Pancreas (tissue), 10 donors: ENCODE measurements at regions not wholly inside any gene's neighbourhood (a gene's known extent, or its start where the extent isn't known, plus 50 kb on each side); places are given as distances from the start of the nearest gene placed in this dataset.

Experiments
- ATAC-seq, 4 donors: fragments of 200-7000 bp; cut with Tn5 transposase; one replicate each; pipeline versions ENCODE4 v1.8.0 to v1.9.1; 2020; ENCODE audit warnings: mild to moderate bottlenecking in 4 of 4, moderate library complexity in 4 of 4
- DNase-seq, 6 donors: peaks; one replicate each; pipeline ENCODE4 v3.0.0-alpha.2; 2020
- FAIRE-seq: peaks from 2 replicates; lab custom pipeline; 2012; peaks lifted over from hg19 to GRCh38; lab: Jason Lieb, UNC
- H3K27ac ChIP-seq, 4 donors: fragments of 200-600 bp; sonication (generic); 1 replicate in 3 of 4; 2 replicates in 1 of 4; pipeline versions ENCODE4 v1.5.0 to v1.8.0; 2020
- H3K27me3 ChIP-seq, 4 donors: fragments of 200-600 bp; one replicate each; pipeline ENCODE4 v1.8.0; 2021
- H3K36me3 ChIP-seq, 3 donors: fragments of 200-600 bp; sonication (generic) in 1 of 3; one replicate each; pipeline versions ENCODE4 v1.5.0 to v1.8.0; 2020 to 2021
- H3K4me1 ChIP-seq, 3 donors: fragments of 200-600 bp; one replicate each; pipeline ENCODE4 v1.8.0; 2021
- H3K4me3 ChIP-seq, 4 donors: fragments of 200-600 bp; sonication (generic) in 2 of 4; one replicate each; pipeline versions ENCODE4 v1.5.0 to v1.8.0; 2020 to 2021
- H3K9me3 ChIP-seq, 4 donors: fragments of 200-600 bp; one replicate each; pipeline ENCODE4 v1.8.0; 2021
- WGBS, 2 donors: extraction: QIAGEN DNeasy Blood & Tissue Kit; methylation state at CpG; one replicate each; pipeline ENCODE4 v1.1.7; 2013; 5-methylcytosine and 5-hydroxymethylcytosine counted together
- intact Hi-C, 3 donors: fragments of 100-400 bp; cut with DNase I; formaldehyde crosslinking; loops; one replicate each; pipeline versions ENCODE4 v1.11.1 to v1.14.2; 2022
- TF ChIP-seq, protein P1 (sequence below), 4 donors: fragments of 200-600 bp; sonication (generic) in 3 of 4; IDR thresholded peaks; one replicate each; pipeline versions ENCODE4 v1.5.0 to v1.8.0; 2021; ENCODE audit warnings: antibody characterized with exemption in 4 of 4
- donor health status: healthy with polysubstance abuse.
- donor health status: DM: no; HTN: no; CAD: no; lungs with moderate emphysema.
- donor health status: DM: no; HTN: no; CAD: no.
- donor health status: control.
- donor health status: control.
- donor health status: Bipolar disorder and iron deficiency.
- donor health status: DM: yes; HTN: yes; CAD: no.
- donor health status: DM: no; HTN: no; CAD: no.
- donor health status: DM: no; HTN: no; CAD: no.
- donor health status: DM: yes; HTN: yes; CAD: no.

DNA sequence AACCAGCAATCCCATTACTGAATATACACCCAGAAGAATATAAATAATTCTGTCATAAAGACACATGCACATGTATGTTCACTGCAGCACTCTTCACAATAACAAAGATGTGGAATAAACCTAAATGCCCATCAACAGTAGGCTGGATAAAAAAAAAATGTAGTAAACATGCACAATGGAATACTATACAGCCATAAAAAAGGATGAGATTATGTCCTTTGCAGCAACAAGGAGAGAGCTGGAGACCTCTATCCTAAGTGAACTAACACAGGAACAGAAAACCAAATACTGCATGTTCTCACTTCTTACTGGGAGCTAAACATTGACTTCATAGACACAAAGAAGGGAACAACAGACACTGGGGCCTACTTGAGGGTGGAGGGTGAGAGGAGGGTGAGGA is 2067.7 kb downstream of the ARAP2 start:
- H3K27ac ChIP-seq: no peak overlapping the region
- H3K27me3 ChIP-seq: no peaks in the 10 kb centered on the region
- ATAC-seq: no peak
- no peaks in the 10 kb centered on the region for H3K36me3 ChIP-seq
- intact Hi-C loops: no loop called here
- no peak overlapping the region for H3K4me3 ChIP-seq
- TF ChIP-seq, protein P1, sequence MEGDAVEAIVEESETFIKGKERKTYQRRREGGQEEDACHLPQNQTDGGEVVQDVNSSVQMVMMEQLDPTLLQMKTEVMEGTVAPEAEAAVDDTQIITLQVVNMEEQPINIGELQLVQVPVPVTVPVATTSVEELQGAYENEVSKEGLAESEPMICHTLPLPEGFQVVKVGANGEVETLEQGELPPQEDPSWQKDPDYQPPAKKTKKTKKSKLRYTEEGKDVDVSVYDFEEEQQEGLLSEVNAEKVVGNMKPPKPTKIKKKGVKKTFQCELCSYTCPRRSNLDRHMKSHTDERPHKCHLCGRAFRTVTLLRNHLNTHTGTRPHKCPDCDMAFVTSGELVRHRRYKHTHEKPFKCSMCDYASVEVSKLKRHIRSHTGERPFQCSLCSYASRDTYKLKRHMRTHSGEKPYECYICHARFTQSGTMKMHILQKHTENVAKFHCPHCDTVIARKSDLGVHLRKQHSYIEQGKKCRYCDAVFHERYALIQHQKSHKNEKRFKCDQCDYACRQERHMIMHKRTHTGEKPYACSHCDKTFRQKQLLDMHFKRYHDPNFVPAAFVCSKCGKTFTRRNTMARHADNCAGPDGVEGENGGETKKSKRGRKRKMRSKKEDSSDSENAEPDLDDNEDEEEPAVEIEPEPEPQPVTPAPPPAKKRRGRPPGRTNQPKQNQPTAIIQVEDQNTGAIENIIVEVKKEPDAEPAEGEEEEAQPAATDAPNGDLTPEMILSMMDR (IDR thresholded peaks at IDR 0.05): no peak
- no peaks in the 10 kb centered on the region for H3K9me3 ChIP-seq
- no peaks in the 10 kb centered on the region for H3K4me1 ChIP-seq
- no peak for FAIRE-seq
- no peak for DNase-seq

DNA sequence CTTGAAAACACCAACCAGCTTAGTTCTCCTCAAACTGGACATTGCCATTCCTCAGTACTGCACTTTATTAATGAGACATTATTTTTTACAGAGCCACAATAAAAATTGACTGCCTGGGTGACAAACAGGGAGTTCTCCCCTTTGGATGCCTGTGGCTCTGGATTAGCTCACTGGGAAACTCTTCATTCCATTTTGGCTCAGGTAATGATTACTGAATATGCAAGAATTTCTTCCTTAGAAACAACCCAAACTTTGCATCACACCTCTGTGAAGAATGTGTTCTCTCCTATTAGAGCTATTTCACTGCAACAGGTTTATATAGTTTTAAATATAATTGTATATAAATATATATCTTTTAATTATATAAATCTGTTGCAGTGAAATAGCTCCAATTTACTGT is 2065.8 kb downstream of the ARAP2 start:
- no peak overlapping the region for H3K27ac ChIP-seq
- H3K36me3 ChIP-seq: no peaks in the 10 kb centered on the region
- DNase-seq (no peak), FAIRE-seq (no peak), ATAC-seq (no peak)
- intact Hi-C loops: no loop called here
- no peaks in the 10 kb centered on the region for H3K27me3 ChIP-seq
- H3K4me1 ChIP-seq: no peaks in the 10 kb centered on the region
- H3K4me3 ChIP-seq: no peak overlapping the region
- TF ChIP-seq, protein P1 (IDR thresholded peaks at IDR 0.05): no peak
- H3K9me3 ChIP-seq: no peaks in the 10 kb centered on the region

DNA sequence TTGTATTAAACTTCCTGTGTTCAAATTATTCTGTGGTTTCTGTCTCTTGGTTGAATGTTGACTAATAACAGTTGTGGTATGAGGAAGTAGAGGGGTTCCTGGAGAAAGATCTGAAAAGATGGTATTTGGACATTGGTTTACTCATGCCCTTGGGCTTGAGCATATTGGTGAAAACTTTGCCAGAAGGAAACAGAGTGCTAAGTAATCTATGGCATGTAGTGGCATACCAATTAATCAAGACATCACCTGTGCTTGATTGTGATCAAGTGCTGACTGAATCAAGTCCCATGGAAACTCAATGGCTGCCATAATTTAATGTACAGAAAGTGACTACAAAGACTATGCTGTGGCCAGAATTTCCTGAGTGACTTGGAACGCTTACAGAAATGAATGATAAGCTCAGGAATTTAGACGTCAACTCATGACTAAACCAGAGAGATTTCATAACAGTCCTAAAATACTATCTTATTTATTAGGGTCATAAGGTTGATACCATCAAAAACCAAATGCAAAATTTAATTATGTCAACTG is 2062.9 kb downstream of the ARAP2 start:
- TF ChIP-seq, protein P1 (IDR thresholded peaks at IDR 0.05): no peak
- Histone ChIP-seq H3K27ac (no peak overlapping the region), H3K9me3 (no peaks in the 10 kb centered on the region), H3K4me3 (no peak overlapping the region), H3K4me1 (no peaks in the 10 kb centered on the region), H3K36me3 (no peaks in the 10 kb centered on the region), H3K27me3 (no peaks in the 10 kb centered on the region)
- intact Hi-C loops: no loop called here
- peak in 2 of 4 donors; percentile 18 to 52 for ATAC-seq
- WGBS, 2 donors: 34 to 36% methylated on average over 2 of the region's 2 CpGs
- DNase-seq: no peak
- no peak for FAIRE-seq

DNA sequence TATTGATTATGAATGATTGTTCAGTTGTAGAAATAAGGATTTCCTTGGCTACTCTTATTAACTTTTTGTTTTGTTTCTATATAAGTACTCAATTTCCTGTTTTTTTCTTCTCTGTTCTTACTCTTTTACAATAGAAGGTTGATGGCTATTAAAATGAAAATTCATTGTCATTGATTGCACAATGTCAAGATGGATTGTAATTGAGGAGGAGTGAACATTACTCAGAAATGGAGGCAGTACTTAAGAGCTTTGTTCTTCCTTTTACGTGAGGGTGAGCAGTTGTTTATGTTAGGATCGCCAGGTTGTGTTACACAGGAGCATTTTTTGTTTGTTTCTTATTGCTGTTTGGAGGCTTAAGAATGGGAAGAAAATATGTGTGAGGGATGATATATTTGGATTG is 2062.4 kb downstream of the ARAP2 start:
- H3K9me3 ChIP-seq: no peaks in the 10 kb centered on the region
- H3K27me3 ChIP-seq: no peaks in the 10 kb centered on the region
- FAIRE-seq: no peak
- TF ChIP-seq, protein P1 (IDR thresholded peaks at IDR 0.05): no peak
- DNase-seq: no peak
- 43 to 58% methylated on average over 2 of the region's 2 CpGs for WGBS, 2 donors
- ATAC-seq: peak in 1 of 4 donors; percentile 22
- H3K27ac ChIP-seq: no peak overlapping the region
- intact Hi-C loops: no loop called here
- no peaks in the 10 kb centered on the region for H3K36me3 ChIP-seq
- H3K4me1 ChIP-seq: no peaks in the 10 kb centered on the region
- no peak overlapping the region for H3K4me3 ChIP-seq

DNA sequence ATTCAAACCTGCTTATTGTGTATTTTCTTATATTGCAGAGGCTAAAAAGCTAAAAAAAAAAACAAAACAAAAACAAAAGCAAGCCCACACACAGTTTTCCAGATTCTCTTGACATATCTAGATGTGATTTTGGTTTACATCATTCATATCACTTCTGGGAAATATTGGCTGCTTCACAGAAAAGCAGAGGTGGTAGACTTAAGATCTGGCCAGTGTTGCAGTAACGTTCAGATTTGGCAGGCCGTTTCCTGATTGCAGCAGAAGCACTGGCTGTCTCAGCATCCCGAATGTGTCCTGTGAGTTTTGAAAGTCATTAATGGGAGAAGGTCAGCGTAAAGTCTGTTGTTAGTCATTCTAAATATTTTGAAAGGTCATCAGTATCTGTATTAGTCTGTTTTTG is 2062.0 kb downstream of the ARAP2 start:
- DNase-seq (no peak), ATAC-seq (peak in 1 of 4 donors; percentile 45), FAIRE-seq (no peak)
- Histone ChIP-seq H3K4me3 (no peak overlapping the region), H3K9me3 (no peaks in the 10 kb centered on the region), H3K27ac (no peak overlapping the region), H3K27me3 (no peaks in the 10 kb centered on the region), H3K36me3 (no peaks in the 10 kb centered on the region), H3K4me1 (no peaks in the 10 kb centered on the region)
- TF ChIP-seq, protein P1 (IDR thresholded peaks at IDR 0.05): no peak
- intact Hi-C loops: no loop called here
- WGBS, 2 donors: 38 to 67% methylated on average over 4 of the region's 4 CpGs
